ENCODE measurements at regions not wholly inside any gene's neighbourhood (a gene's known extent, or its start where the extent isn't known, plus 50 kb on each side); places are given as distances from the start of the nearest gene placed in this dataset.

GRCh38 chr15:98506172-98506571, 142.2 kb upstream of the IGF1R start:
- no peak for DNase-seq
- no peaks in the 10 kb centered on the region for H3K9me3 Mint-ChIP-seq (ENCODE audit: unreplicated experiment)
- Histone ChIP-seq H3K4me1 (no peaks in the 10 kb centered on the region), H3K9me3 (no peaks in the 10 kb centered on the region), H3K36me3 (ENCODE audit: control insufficient read depth, insufficient read depth, low read length) (no peaks in the 10 kb centered on the region), H3K4me3 (ENCODE audit: low read depth, low read length) (no peak overlapping the region), H3K27me3 (replicated peaks; ENCODE audit: control insufficient read depth, insufficient read depth, low read length) (no peaks in the 10 kb centered on the region)
- no peak for TF ChIP-seq CTCF (IDR thresholded peaks at IDR 0.05; ENCODE audit: insufficient read depth in 1 of 2, low read depth in 1 of 2, low read length in 1 of 2, severe bottlenecking in 1 of 2, unreplicated experiment in 1 of 2)
- H3K27ac Mint-ChIP-seq (ENCODE audit: unreplicated experiment), result no peak overlapping the region
- intact Hi-C loops (cut with micrococcal nuclease; ENCODE audit: unreplicated experiment), result no loop called here
- CTCF ChIA-PET, result no interaction called here
- no peaks in the 10 kb centered on the region for H3K4me1 Mint-ChIP-seq (ENCODE audit: low read depth, unreplicated experiment)
- POLR2A ChIA-PET, result no interaction called here
- BruUV-seq (replicated peaks), result no TSS peak
- no peaks in the 10 kb centered on the region for H3K36me3 Mint-ChIP-seq (ENCODE audit: insufficient read depth, unreplicated experiment)
- no peak overlapping the region for H3K4me3 Mint-ChIP-seq (ENCODE audit: unreplicated experiment)
- H3K27me3 Mint-ChIP-seq (ENCODE audit: insufficient read depth, unreplicated experiment), result peaks cover 42% of the 10 kb centered on the region

- no peak for DNase-seq
- Histone ChIP-seq H3K36me3 (ENCODE audit: control insufficient read depth, insufficient read depth, low read length) (no peaks in the 10 kb centered on the region), H3K27me3 (replicated peaks; ENCODE audit: control insufficient read depth, insufficient read depth, low read length) (no peaks in the 10 kb centered on the region), H3K4me3 (ENCODE audit: low read depth, low read length) (no peak overlapping the region), H3K4me1 (no peaks in the 10 kb centered on the region), H3K9me3 (no peaks in the 10 kb centered on the region)
- intact Hi-C loops (cut with micrococcal nuclease; ENCODE audit: unreplicated experiment), result no loop called here
- H3K4me1 Mint-ChIP-seq (ENCODE audit: low read depth, unreplicated experiment), result no peaks in the 10 kb centered on the region
- ChIA-PET CTCF (no interaction called here), POLR2A (no interaction called here)
- H3K36me3 Mint-ChIP-seq (ENCODE audit: insufficient read depth, unreplicated experiment), result no peaks in the 10 kb centered on the region
- no peak for TF ChIP-seq CTCF (IDR thresholded peaks at IDR 0.05; ENCODE audit: insufficient read depth in 1 of 2, low read depth in 1 of 2, low read length in 1 of 2, severe bottlenecking in 1 of 2, unreplicated experiment in 1 of 2)
- no TSS peak for BruUV-seq (replicated peaks)
- peaks cover 42% of the 10 kb centered on the region for H3K27me3 Mint-ChIP-seq (ENCODE audit: insufficient read depth, unreplicated experiment)
- H3K4me3 Mint-ChIP-seq (ENCODE audit: unreplicated experiment), result no peak overlapping the region
- no peaks in the 10 kb centered on the region for H3K9me3 Mint-ChIP-seq (ENCODE audit: unreplicated experiment)
- H3K27ac Mint-ChIP-seq (ENCODE audit: unreplicated experiment), result no peak overlapping the region
Observed at GRCh38 chr15:98506711-98507110, 141.6 kb upstream of the IGF1R start.

GRCh38 chr15:98513428-98513986, 134.8 kb upstream of the IGF1R start:
- POLR2A ChIA-PET, result no interaction called here
- Histone ChIP-seq H3K27me3 (replicated peaks; ENCODE audit: control insufficient read depth, insufficient read depth, low read length) (no peaks in the 10 kb centered on the region), H3K4me1 (no peaks in the 10 kb centered on the region), H3K4me3 (ENCODE audit: low read depth, low read length) (no peak overlapping the region), H3K9me3 (no peaks in the 10 kb centered on the region), H3K36me3 (ENCODE audit: control insufficient read depth, insufficient read depth, low read length) (no peaks in the 10 kb centered on the region)
- peaks cover 15% of the 10 kb centered on the region for H3K27me3 Mint-ChIP-seq (ENCODE audit: insufficient read depth, unreplicated experiment)
- intact Hi-C loops (cut with micrococcal nuclease; ENCODE audit: unreplicated experiment), result no loop called here
- H3K27ac Mint-ChIP-seq (ENCODE audit: unreplicated experiment), result no peak overlapping the region
- H3K9me3 Mint-ChIP-seq (ENCODE audit: unreplicated experiment), result no peaks in the 10 kb centered on the region
- H3K4me3 Mint-ChIP-seq (ENCODE audit: unreplicated experiment), result no peak overlapping the region
- H3K36me3 Mint-ChIP-seq (ENCODE audit: insufficient read depth, unreplicated experiment), result no peaks in the 10 kb centered on the region
- no peak for DNase-seq
- peaks cover 7% of the 10 kb centered on the region for H3K4me1 Mint-ChIP-seq (ENCODE audit: low read depth, unreplicated experiment)
- CTCF ChIA-PET, result interaction anchor here (0.6 kb wide), 1 partner anchor 544 kb away, joined by 4 read pairs; no protein-coding TSS in a partner anchor
- TF ChIP-seq CTCF (IDR thresholded peaks at IDR 0.05; ENCODE audit: insufficient read depth in 1 of 2, low read depth in 1 of 2, low read length in 1 of 2, severe bottlenecking in 1 of 2, unreplicated experiment in 1 of 2), result no peak
- BruUV-seq (replicated peaks), result no TSS peak

Data from Caco-2 (cell line).